AG08396 (cell line): ENCODE measurements at regions not wholly inside any gene's neighbourhood (a gene's known extent, or its start where the extent isn't known, plus 50 kb on each side); places are given as distances from the start of the nearest gene placed in this dataset.
"Not testable (repeated sequence)": the region's sequence is repeated elsewhere in the genome, so short reads cannot be mapped to it uniquely, and the experiment has no call there.

Experiments used
- DNase-seq: peaks from one replicate; pipeline ENCODE4 v3.0.0; 2012; ENCODE audit warnings: low spot score, mixed read lengths

GRCh38 chr2:142757111-142757510 is 120.4 kb upstream of the KYNU start:
- DNase-seq: no peak

GRCh38 chr2:142756430-142756829 is 121.0 kb upstream of the KYNU start:
- no peak for DNase-seq

GRCh38 chr2:142755191-142755590 is 122.3 kb upstream of the KYNU start:
- no peak for DNase-seq

GRCh38 chr2:142754182-142754581 is 123.3 kb upstream of the KYNU start:
- no peak for DNase-seq

- DNase-seq: no peak
Measured at GRCh38 chr2:142750858-142751257, 126.6 kb upstream of the KYNU start.

- DNase-seq: no peak
Measured at GRCh38 chr2:142748559-142749099, 128.8 kb upstream of the KYNU start.

GRCh38 chr2:142745691-142746090 is 131.8 kb upstream of the KYNU start:
- DNase-seq: no peak

- DNase-seq: no peak
Measured at GRCh38 chr2:142742371-142743214, 134.9 kb upstream of the KYNU start.

- DNase-seq: no peak
Measured at GRCh38 chr2:142741764-142742269, 135.6 kb upstream of the KYNU start.

GRCh38 chr2:142734770-142735169 is 142.7 kb upstream of the KYNU start:
- DNase-seq: no peak

GRCh38 chr2:142734231-142734630 is 143.2 kb upstream of the KYNU start:
- DNase-seq: no peak

- not testable (repeated sequence) for DNase-seq
Measured at GRCh38 chr2:142729814-142730213, 147.7 kb upstream of the KYNU start.

- DNase-seq: not testable (repeated sequence)
Measured at GRCh38 chr2:142727821-142728478, 149.5 kb upstream of the KYNU start.

- DNase-seq: no peak
Measured at GRCh38 chr2:142725386-142725785, 152.1 kb upstream of the KYNU start.

GRCh38 chr2:142724713-142725349 is 152.6 kb upstream of the KYNU start:
- DNase-seq: no peak

- DNase-seq: no peak
Measured at GRCh38 chr2:142724186-142724585, 153.3 kb upstream of the KYNU start.

GRCh38 chr2:142723236-142723635 is 154.2 kb upstream of the KYNU start:
- DNase-seq: no peak

GRCh38 chr2:142722569-142722968 is 154.9 kb upstream of the KYNU start:
- no peak for DNase-seq

- no peak for DNase-seq
Measured at GRCh38 chr2:142722086-142722485, 155.4 kb upstream of the KYNU start.

GRCh38 chr2:142721015-142721414 is 156.4 kb upstream of the KYNU start:
- DNase-seq: no peak

- DNase-seq: no peak
Measured at GRCh38 chr2:142718576-142719155, 158.8 kb upstream of the KYNU start.
